ENCODE measurements at regions not wholly inside any gene's neighbourhood (a gene's known extent, or its start where the extent isn't known, plus 50 kb on each side); places are given as distances from the start of the nearest gene placed in this dataset.

GRCh38 chr21:15616864-15617574 is 112.8 kb upstream of the USP25 start:
- no peaks in the 10 kb centered on the region for H3K4me1 ChIP-seq (replicated peaks)
- TF ChIP-seq POLR2AphosphoS5 (IDR thresholded peaks at IDR 0.05), result no peak
- TF ChIP-seq POLR2A (IDR thresholded peaks at IDR 0.05), result no peak
- TF ChIP-seq CTCF (IDR thresholded peaks at IDR 0.05), result no peak
- intact Hi-C loops (cut with DNase I), result no loop called here
- H3K9me3 ChIP-seq, result no peaks in the 10 kb centered on the region
- 71% methylated on average over 2 of the region's 2 CpGs for WGBS
- DNase-seq (ENCODE audit: low spot score), result no peak
- no peaks in the 10 kb centered on the region for H3K27me3 ChIP-seq (replicated peaks; ENCODE audit: insufficient read depth)
- H3K36me3 ChIP-seq, result no peaks in the 10 kb centered on the region
- H3K27ac ChIP-seq, result no peak overlapping the region
- H3K4me3 ChIP-seq, result no peak overlapping the region

GRCh38 chr21:15617964-15618363 is 111.8 kb upstream of the USP25 start:
- H3K9me3 ChIP-seq, result no peaks in the 10 kb centered on the region
- intact Hi-C loops (cut with DNase I), result no loop called here
- H3K4me3 ChIP-seq, result no peak overlapping the region
- H3K36me3 ChIP-seq, result no peaks in the 10 kb centered on the region
- H3K4me1 ChIP-seq (replicated peaks), result no peaks in the 10 kb centered on the region
- DNase-seq (ENCODE audit: low spot score), result no peak
- no peak overlapping the region for H3K27ac ChIP-seq
- H3K27me3 ChIP-seq (replicated peaks; ENCODE audit: insufficient read depth), result no peaks in the 10 kb centered on the region
- TF ChIP-seq POLR2AphosphoS5 (IDR thresholded peaks at IDR 0.05) (no peak), POLR2A (IDR thresholded peaks at IDR 0.05) (no peak), CTCF (IDR thresholded peaks at IDR 0.05) (no peak)
- 38% methylated on average over 3 of the region's 3 CpGs for WGBS

GRCh38 chr21:15620892-15621291 is 108.9 kb upstream of the USP25 start:
- WGBS, result 98% methylated on average over 2 of the region's 2 CpGs
- no peak for DNase-seq (ENCODE audit: low spot score)
- H3K36me3 ChIP-seq, result no peaks in the 10 kb centered on the region
- no peaks in the 10 kb centered on the region for H3K9me3 ChIP-seq
- no peak for TF ChIP-seq CTCF (IDR thresholded peaks at IDR 0.05)
- TF ChIP-seq POLR2A (IDR thresholded peaks at IDR 0.05), result no peak
- no peak for TF ChIP-seq POLR2AphosphoS5 (IDR thresholded peaks at IDR 0.05)
- intact Hi-C loops (cut with DNase I), result no loop called here
- no peak overlapping the region for H3K4me3 ChIP-seq
- H3K27me3 ChIP-seq (replicated peaks; ENCODE audit: insufficient read depth), result no peaks in the 10 kb centered on the region
- no peak overlapping the region for H3K27ac ChIP-seq
- H3K4me1 ChIP-seq (replicated peaks), result no peaks in the 10 kb centered on the region

GRCh38 chr21:15624646-15625045 is 105.1 kb upstream of the USP25 start:
- WGBS, result 39% methylated on average over 2 of the region's 2 CpGs
- intact Hi-C loops (cut with DNase I), result no loop called here
- Histone ChIP-seq H3K4me1 (replicated peaks) (no peaks in the 10 kb centered on the region), H3K27ac (no peak overlapping the region), H3K27me3 (replicated peaks; ENCODE audit: insufficient read depth) (no peaks in the 10 kb centered on the region), H3K4me3 (no peak overlapping the region), H3K9me3 (no peaks in the 10 kb centered on the region), H3K36me3 (no peaks in the 10 kb centered on the region)
- TF ChIP-seq POLR2A (IDR thresholded peaks at IDR 0.05), result no peak
- no peak for TF ChIP-seq CTCF (IDR thresholded peaks at IDR 0.05)
- no peak for TF ChIP-seq POLR2AphosphoS5 (IDR thresholded peaks at IDR 0.05)
- no peak for DNase-seq (ENCODE audit: low spot score)

GRCh38 chr21:15625363-15625762 is 104.4 kb upstream of the USP25 start:
- 65% methylated on average over 3 of the region's 3 CpGs for WGBS
- intact Hi-C loops (cut with DNase I), result no loop called here
- TF ChIP-seq CTCF (IDR thresholded peaks at IDR 0.05) (no peak), POLR2A (IDR thresholded peaks at IDR 0.05) (no peak), POLR2AphosphoS5 (IDR thresholded peaks at IDR 0.05) (no peak)

More at GRCh38 chr21:15625363-15625762, 104.4 kb upstream of the USP25 start:
- H3K9me3 ChIP-seq, result no peaks in the 10 kb centered on the region
- no peaks in the 10 kb centered on the region for H3K27me3 ChIP-seq (replicated peaks; ENCODE audit: insufficient read depth)
- no peaks in the 10 kb centered on the region for H3K36me3 ChIP-seq
- no peaks in the 10 kb centered on the region for H3K4me1 ChIP-seq (replicated peaks)
- DNase-seq (ENCODE audit: low spot score), result no peak
- no peak overlapping the region for H3K4me3 ChIP-seq
- no peak overlapping the region for H3K27ac ChIP-seq

Data from prostate gland (tissue), 2 donors.